ENCODE measurements at regions not wholly inside any gene's neighbourhood (a gene's known extent, or its start where the extent isn't known, plus 50 kb on each side); places are given as distances from the start of the nearest gene placed in this dataset.

GRCh38 chr3:56980243-56980642 lies 80.2 kb upstream of the SPATA12 start:
- intact Hi-C loops (cut with micrococcal nuclease; ENCODE audit: unreplicated experiment) (no loop called here), in situ Hi-C loops (cut with HindIII; ENCODE audit: low pct_unique_long_range_greater_than_20kb, low sequenced_read_pairs) (loop anchor here (25.0 kb wide), 1 partner anchor 107 kb away; no protein-coding TSS in a partner anchor)
- ChIA-PET POLR2A (no interaction called here), CTCF (no interaction called here)
- BruUV-seq (replicated peaks) = no TSS peak
- Histone ChIP-seq H3K27me3 (ENCODE audit: control insufficient read depth, insufficient read depth, low read length) (no peaks in the 10 kb centered on the region), H3K4me3 (ENCODE audit: low read depth in 2 of 2, low read length in 2 of 2) (no peak overlapping the region), H3K27ac (ENCODE audit: low read length) (no peak overlapping the region), H3K9me3 (ENCODE audit: control insufficient read depth, insufficient read depth, low read depth, low read length) (no peaks in the 10 kb centered on the region), H3K4me1 (ENCODE audit: control insufficient read depth, insufficient read depth, low read length) (no peaks in the 10 kb centered on the region), H3K36me3 (ENCODE audit: control insufficient read depth, insufficient read depth, low read length) (no peaks in the 10 kb centered on the region)
- TF ChIP-seq, protein P1, sequence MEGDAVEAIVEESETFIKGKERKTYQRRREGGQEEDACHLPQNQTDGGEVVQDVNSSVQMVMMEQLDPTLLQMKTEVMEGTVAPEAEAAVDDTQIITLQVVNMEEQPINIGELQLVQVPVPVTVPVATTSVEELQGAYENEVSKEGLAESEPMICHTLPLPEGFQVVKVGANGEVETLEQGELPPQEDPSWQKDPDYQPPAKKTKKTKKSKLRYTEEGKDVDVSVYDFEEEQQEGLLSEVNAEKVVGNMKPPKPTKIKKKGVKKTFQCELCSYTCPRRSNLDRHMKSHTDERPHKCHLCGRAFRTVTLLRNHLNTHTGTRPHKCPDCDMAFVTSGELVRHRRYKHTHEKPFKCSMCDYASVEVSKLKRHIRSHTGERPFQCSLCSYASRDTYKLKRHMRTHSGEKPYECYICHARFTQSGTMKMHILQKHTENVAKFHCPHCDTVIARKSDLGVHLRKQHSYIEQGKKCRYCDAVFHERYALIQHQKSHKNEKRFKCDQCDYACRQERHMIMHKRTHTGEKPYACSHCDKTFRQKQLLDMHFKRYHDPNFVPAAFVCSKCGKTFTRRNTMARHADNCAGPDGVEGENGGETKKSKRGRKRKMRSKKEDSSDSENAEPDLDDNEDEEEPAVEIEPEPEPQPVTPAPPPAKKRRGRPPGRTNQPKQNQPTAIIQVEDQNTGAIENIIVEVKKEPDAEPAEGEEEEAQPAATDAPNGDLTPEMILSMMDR (IDR thresholded peaks at IDR 0.05) = no peak
- TF ChIP-seq POLR2AphosphoS5 (IDR thresholded peaks at IDR 0.05; ENCODE audit: low read depth, low read length) (no peak), SIN3A (IDR thresholded peaks at IDR 0.05; ENCODE audit: borderline replicate concordance, insufficient read depth, low read depth, low read length) (no peak), TCF7L2 (IDR thresholded peaks at IDR 0.05; ENCODE audit: low read depth, low read length) (no peak), REST (IDR thresholded peaks at IDR 0.05; ENCODE audit: insufficient read depth in 1 of 2, low read depth in 2 of 2, low read length in 1 of 2) (no peak)
- DNase-seq (ENCODE audit: low read depth, low spot score) (no peak), ATAC-seq (no peak)

DNA sequence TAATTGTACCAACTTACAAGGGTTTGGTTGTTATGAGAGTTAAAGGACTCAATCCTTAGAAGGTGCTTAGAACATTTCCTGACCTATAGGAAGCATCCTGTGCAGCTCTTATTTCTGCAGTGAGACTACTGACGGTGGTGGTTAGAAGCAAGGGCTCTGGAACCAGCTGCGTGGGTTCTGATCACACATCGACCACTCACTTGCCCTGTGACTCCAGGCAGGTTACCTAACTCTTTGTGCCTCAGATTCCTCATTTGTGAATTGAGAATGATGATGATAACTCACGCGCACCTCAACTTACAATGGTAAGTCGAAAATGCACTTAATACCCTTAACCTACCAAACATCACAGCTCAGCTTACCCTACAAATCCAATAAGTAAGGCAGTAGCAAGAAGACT lies 80.7 kb upstream of the SPATA12 start:
- intact Hi-C loops (cut with micrococcal nuclease; ENCODE audit: unreplicated experiment) (no loop called here), in situ Hi-C loops (cut with HindIII; ENCODE audit: low pct_unique_long_range_greater_than_20kb, low sequenced_read_pairs) (loop anchor here (25.0 kb wide), 1 partner anchor 108 kb away; no protein-coding TSS in a partner anchor)
- TF ChIP-seq REST (IDR thresholded peaks at IDR 0.05; ENCODE audit: insufficient read depth in 1 of 2, low read depth in 2 of 2, low read length in 1 of 2) (no peak), POLR2AphosphoS5 (IDR thresholded peaks at IDR 0.05; ENCODE audit: low read depth, low read length) (no peak), TCF7L2 (IDR thresholded peaks at IDR 0.05; ENCODE audit: low read depth, low read length) (no peak), SIN3A (IDR thresholded peaks at IDR 0.05; ENCODE audit: borderline replicate concordance, insufficient read depth, low read depth, low read length) (no peak)
- TF ChIP-seq, protein P1 (IDR thresholded peaks at IDR 0.05) = no peak
- CTCF ChIA-PET = no interaction called here
- Histone ChIP-seq H3K4me1 (ENCODE audit: control insufficient read depth, insufficient read depth, low read length) (no peaks in the 10 kb centered on the region), H3K4me3 (ENCODE audit: low read depth in 2 of 2, low read length in 2 of 2) (no peak overlapping the region), H3K27ac (ENCODE audit: low read length) (no peak overlapping the region), H3K36me3 (ENCODE audit: control insufficient read depth, insufficient read depth, low read length) (no peaks in the 10 kb centered on the region), H3K27me3 (ENCODE audit: control insufficient read depth, insufficient read depth, low read length) (no peaks in the 10 kb centered on the region), H3K9me3 (ENCODE audit: control insufficient read depth, insufficient read depth, low read depth, low read length) (no peaks in the 10 kb centered on the region)
- POLR2A ChIA-PET = no interaction called here
- BruUV-seq (replicated peaks) = no TSS peak
- DNase-seq (ENCODE audit: low read depth, low spot score) (no peak), ATAC-seq (no peak)
